Neural progenitor cell (in vitro differentiated cells): ENCODE measurements at regions not wholly inside any gene's neighbourhood (a gene's known extent, or its start where the extent isn't known, plus 50 kb on each side); places are given as distances from the start of the nearest gene placed in this dataset.
A peak's percentile ranks its signal among the peaks of the same experiment; 100 is the strongest.

ENCODE experiments used
- DNase-seq: peaks from one replicate; pipeline ENCODE4 v3.0.0-alpha.2; 2016; ENCODE audit warnings: low spot score
- H2AFZ ChIP-seq: fragments of 200-600 bp; sonication (generic); replicated peaks from 2 replicates; pipeline ENCODE4 v1.6.1; 2016; ENCODE audit warnings: antibody characterized with exemption
- H3F3A ChIP-seq: fragments of 200-600 bp; sonication (generic); 2 replicates; pipeline ENCODE4 v1.6.1; 2016; ENCODE audit warnings: antibody characterized with exemption, low read depth
- H3K27ac ChIP-seq: fragments of 200-600 bp; sonication (generic); 2 replicates; pipeline ENCODE4 v1.5.1; 2016; ENCODE audit warnings: mild to moderate bottlenecking
- H3K27me3 ChIP-seq: fragments of 200-600 bp; sonication (generic); 2 replicates; pipeline ENCODE4 v1.6.1; 2016; ENCODE audit warnings: mild to moderate bottlenecking, moderate library complexity
- H3K36me3 ChIP-seq: fragments of 200-600 bp; sonication (generic); 2 replicates; pipeline ENCODE4 v1.5.1; 2016
- H3K4me1 ChIP-seq: fragments of 200-600 bp; sonication (generic); 2 replicates; pipeline ENCODE4 v1.6.1; 2016; ENCODE audit warnings: mixed run types
- H3K4me2 ChIP-seq: fragments of 200-600 bp; sonication (generic); 2 replicates; pipeline ENCODE4 v1.6.1; 2016
- H3K4me3 ChIP-seq: fragments of 200-600 bp; sonication (generic); 2 replicates; pipeline ENCODE4 v1.5.1; 2016
- H3K79me2 ChIP-seq: fragments of 200-600 bp; sonication (generic); 2 replicates; pipeline ENCODE4 v1.6.1; 2016; ENCODE audit warnings: low read depth
- H3K9ac ChIP-seq: fragments of 200-600 bp; sonication (generic); 2 replicates; pipeline ENCODE4 v1.6.1; 2016
- H3K9me3 ChIP-seq: fragments of 200-600 bp; sonication (generic); 2 replicates; pipeline ENCODE4 v1.5.1; 2016; ENCODE audit warnings: low read depth
- H4K20me1 ChIP-seq: fragments of 200-600 bp; sonication (generic); 2 replicates; pipeline ENCODE4 v1.6.1; 2016; ENCODE audit warnings: low read depth
- H3K27ac Mint-ChIP-seq: 3 replicates; pipeline ENCODE4 v1.8.0; 2021; ENCODE audit warnings: mixed read lengths
- H3K27me3 Mint-ChIP-seq: 2 replicates; pipeline ENCODE4 v1.8.0; 2022; ENCODE audit warnings: low read depth, mild to moderate bottlenecking, inconsistent platforms, moderate library complexity, mixed read lengths; ENCODE audit not compliant: insufficient read depth
- H3K36me3 Mint-ChIP-seq: 3 replicates; pipeline ENCODE4 v1.8.0; 2021; ENCODE audit warnings: mixed read lengths
- H3K4me1 Mint-ChIP-seq: 3 replicates; pipeline ENCODE4 v1.8.0; 2021; ENCODE audit warnings: mixed read lengths
- H3K4me3 Mint-ChIP-seq: 3 replicates; pipeline ENCODE4 v1.8.0; 2021; ENCODE audit warnings: mild to moderate bottlenecking, moderate library complexity, mixed read lengths
- H3K9me3 Mint-ChIP-seq: 3 replicates; pipeline ENCODE4 v1.8.0; 2020; ENCODE audit warnings: mixed read lengths
- CTCF ChIP-seq: fragments of 200-600 bp; sonication (generic); IDR thresholded peaks from 2 replicates; pipeline ENCODE4 v1.5.1; 2017; ENCODE audit warnings: antibody characterized with exemption, mild to moderate bottlenecking
- EZH2 ChIP-seq: fragments of 200-600 bp; sonication (generic); IDR thresholded peaks from 2 replicates; pipeline ENCODE4 v1.6.1; 2017; ENCODE audit warnings: antibody characterized with exemption, mild to moderate bottlenecking, moderate library complexity
- EZH2phosphoT487 ChIP-seq: fragments of 200-600 bp; sonication (generic); IDR thresholded peaks from 2 replicates; pipeline ENCODE4 v1.6.1; 2017; ENCODE audit warnings: antibody characterized with exemption

- H3K4me1 Mint-ChIP-seq = peaks cover 24% of the 10 kb centered on the region
- H2AFZ ChIP-seq = no peak overlapping the region
- H3K27me3 Mint-ChIP-seq = peaks cover 3% of the 10 kb centered on the region
Observed at GRCh38 chr16:73798471-73798870, 498.1 kb upstream of the PSMD7 start.

DNA sequence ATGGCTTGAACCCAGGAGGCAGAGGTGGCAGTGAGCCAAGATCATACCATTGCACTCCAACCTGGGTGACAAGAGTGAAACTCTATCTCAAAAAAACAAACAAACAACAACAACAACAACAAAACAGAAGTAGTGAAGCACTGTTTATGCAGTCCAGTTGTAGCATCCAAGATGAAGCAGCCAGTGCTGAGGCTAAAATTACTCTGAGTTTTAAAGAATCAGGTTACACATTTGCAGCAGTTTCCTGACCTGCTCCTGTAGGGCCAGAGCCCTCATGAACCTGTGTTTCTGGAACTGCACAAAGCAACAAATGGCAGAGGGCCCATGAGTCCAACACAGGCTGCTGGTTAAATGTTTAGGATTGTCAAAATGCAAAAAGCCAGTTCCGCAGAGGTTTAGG is 499.5 kb upstream of the PSMD7 start:
- H3K4me1 Mint-ChIP-seq = peaks cover 33% of the 10 kb centered on the region
- H3K27me3 Mint-ChIP-seq = peaks cover 3% of the 10 kb centered on the region

More at GRCh38 chr16:73798471-73798870, 498.1 kb upstream of the PSMD7 start:
- Histone ChIP-seq H3K4me1 (no peaks in the 10 kb centered on the region), H3K27me3 (no peaks in the 10 kb centered on the region), H3K4me2 (no peak overlapping the region), H3F3A (no peaks in the 10 kb centered on the region), H3K4me3 (no peak overlapping the region), H3K36me3 (no peaks in the 10 kb centered on the region), H4K20me1 (no peaks in the 10 kb centered on the region), H3K79me2 (no peaks in the 10 kb centered on the region), H3K9me3 (no peaks in the 10 kb centered on the region), H3K27ac (no peak overlapping the region), H3K9ac (no peak overlapping the region)
- no peak overlapping the region for H3K4me3 Mint-ChIP-seq
- H3K9me3 Mint-ChIP-seq = no peaks in the 10 kb centered on the region
- TF ChIP-seq EZH2phosphoT487 (no peak), EZH2 (no peak), CTCF (no peak)
- no peak overlapping the region for H3K27ac Mint-ChIP-seq
- H3K36me3 Mint-ChIP-seq = no peaks in the 10 kb centered on the region
- no peak for DNase-seq

DNA sequence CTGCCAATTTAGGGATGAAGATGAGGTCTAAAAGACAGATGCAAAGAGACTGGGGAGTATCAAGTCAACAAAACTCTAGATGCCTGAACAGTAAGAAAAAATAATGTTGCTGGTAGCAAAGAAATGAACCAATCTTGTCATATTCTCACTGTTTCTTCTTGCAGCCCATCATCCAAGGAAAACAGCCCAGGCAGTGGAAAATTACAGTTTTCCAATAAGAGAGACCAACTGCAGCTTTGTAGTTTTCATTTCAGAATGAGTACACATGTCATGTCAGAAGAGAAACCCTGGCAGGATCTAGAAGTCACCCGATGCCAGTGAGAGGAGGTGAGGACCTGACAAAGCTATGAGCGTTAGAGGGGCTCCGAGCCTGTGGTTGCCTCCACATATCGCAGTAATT is 500.4 kb upstream of the PSMD7 start:
- H3K27me3 Mint-ChIP-seq = peaks cover 7% of the 10 kb centered on the region
- H3K36me3 ChIP-seq = no peaks in the 10 kb centered on the region
- TF ChIP-seq CTCF (no peak), EZH2phosphoT487 (no peak)
- H3K9me3 Mint-ChIP-seq = no peaks in the 10 kb centered on the region
- no peak for DNase-seq
- peak overlapping the region; percentile 94 for H3K27ac Mint-ChIP-seq
- no peak overlapping the region for H3K27ac ChIP-seq
- H3K27me3 ChIP-seq = no peaks in the 10 kb centered on the region
- no peak overlapping the region for H3K4me3 ChIP-seq
- H2AFZ ChIP-seq = no peak overlapping the region
- peaks cover 7% of the 10 kb centered on the region for H3K4me1 ChIP-seq
- H3K9me3 ChIP-seq = no peaks in the 10 kb centered on the region
- H3K4me2 ChIP-seq = no peak overlapping the region
- no peaks in the 10 kb centered on the region for H3K36me3 Mint-ChIP-seq
- H3K4me1 Mint-ChIP-seq = peaks cover 36% of the 10 kb centered on the region
- no peaks in the 10 kb centered on the region for H3F3A ChIP-seq
- H3K4me3 Mint-ChIP-seq = no peak overlapping the region
- no peak overlapping the region for H3K9ac ChIP-seq
- no peaks in the 10 kb centered on the region for H3K79me2 ChIP-seq
- H4K20me1 ChIP-seq = no peaks in the 10 kb centered on the region

More for the DNA sequence above, 499.5 kb upstream of the PSMD7 start:
- Histone ChIP-seq H3K4me3 (no peak overlapping the region), H3K4me2 (no peak overlapping the region), H2AFZ (no peak overlapping the region), H3F3A (no peaks in the 10 kb centered on the region), H3K27me3 (no peaks in the 10 kb centered on the region), H4K20me1 (no peaks in the 10 kb centered on the region), H3K4me1 (peaks cover 7% of the 10 kb centered on the region), H3K9me3 (no peaks in the 10 kb centered on the region), H3K79me2 (no peaks in the 10 kb centered on the region), H3K36me3 (no peaks in the 10 kb centered on the region), H3K9ac (no peak overlapping the region), H3K27ac (no peak overlapping the region)
- no peaks in the 10 kb centered on the region for H3K9me3 Mint-ChIP-seq
- no peaks in the 10 kb centered on the region for H3K36me3 Mint-ChIP-seq
- H3K27ac Mint-ChIP-seq = no peak overlapping the region
- no peak overlapping the region for H3K4me3 Mint-ChIP-seq
- TF ChIP-seq CTCF (no peak), EZH2phosphoT487 (no peak), EZH2 (no peak)
- no peak for DNase-seq

- Histone ChIP-seq H3K36me3 (no peaks in the 10 kb centered on the region), H3K27me3 (no peaks in the 10 kb centered on the region), H3K4me2 (no peak overlapping the region), H4K20me1 (no peaks in the 10 kb centered on the region), H3K9ac (no peak overlapping the region), H3K4me1 (peaks cover 7% of the 10 kb centered on the region), H3K27ac (no peak overlapping the region), H2AFZ (no peak overlapping the region), H3K79me2 (no peaks in the 10 kb centered on the region), H3K9me3 (no peaks in the 10 kb centered on the region), H3F3A (no peaks in the 10 kb centered on the region), H3K4me3 (no peak overlapping the region)
- Mint-ChIP-seq H3K9me3 (no peaks in the 10 kb centered on the region), H3K4me1 (peaks cover 36% of the 10 kb centered on the region), H3K4me3 (no peak overlapping the region), H3K27me3 (peaks cover 7% of the 10 kb centered on the region), H3K27ac (no peak overlapping the region), H3K36me3 (no peaks in the 10 kb centered on the region)
- no peak for DNase-seq
- TF ChIP-seq CTCF = no peak
- no peak for TF ChIP-seq EZH2phosphoT487
- TF ChIP-seq EZH2 = no peak
Observed at GRCh38 chr16:73794994-73795393, 501.6 kb upstream of the PSMD7 start.
